ENCODE measurements at regions not wholly inside any gene's neighbourhood (a gene's known extent, or its start where the extent isn't known, plus 50 kb on each side); places are given as distances from the start of the nearest gene placed in this dataset.

DNA sequence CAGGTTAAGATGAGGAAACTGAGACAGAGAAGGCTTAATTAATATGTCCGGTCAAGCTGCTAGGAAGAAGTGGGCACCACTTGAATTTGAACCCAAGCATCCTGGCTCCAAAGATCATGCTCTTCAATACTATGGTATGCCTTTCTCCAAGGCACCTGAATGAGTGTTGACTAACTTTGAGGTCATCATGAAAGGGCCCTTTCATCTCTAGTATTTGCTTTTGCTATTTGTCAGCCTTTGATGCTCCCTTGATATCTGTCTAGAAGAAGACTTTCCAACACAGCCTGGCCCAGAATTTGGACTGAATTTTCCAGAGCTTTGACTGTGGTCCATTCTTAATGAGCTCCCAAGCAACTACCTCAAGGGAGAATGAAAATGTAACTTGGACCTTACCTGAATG lies 179.1 kb upstream of the DKK2 start:
- H3K9me3 ChIP-seq = no peaks in the 10 kb centered on the region
- no peak overlapping the region for H3K4me3 ChIP-seq
- H3K4me1 ChIP-seq = no peaks in the 10 kb centered on the region
- no peak overlapping the region for H3K27ac ChIP-seq
- no peaks in the 10 kb centered on the region for H3K27me3 ChIP-seq
- DNase-seq (no peak), ATAC-seq (no peak)
- no peaks in the 10 kb centered on the region for H3K36me3 ChIP-seq
- TF ChIP-seq, protein P1, sequence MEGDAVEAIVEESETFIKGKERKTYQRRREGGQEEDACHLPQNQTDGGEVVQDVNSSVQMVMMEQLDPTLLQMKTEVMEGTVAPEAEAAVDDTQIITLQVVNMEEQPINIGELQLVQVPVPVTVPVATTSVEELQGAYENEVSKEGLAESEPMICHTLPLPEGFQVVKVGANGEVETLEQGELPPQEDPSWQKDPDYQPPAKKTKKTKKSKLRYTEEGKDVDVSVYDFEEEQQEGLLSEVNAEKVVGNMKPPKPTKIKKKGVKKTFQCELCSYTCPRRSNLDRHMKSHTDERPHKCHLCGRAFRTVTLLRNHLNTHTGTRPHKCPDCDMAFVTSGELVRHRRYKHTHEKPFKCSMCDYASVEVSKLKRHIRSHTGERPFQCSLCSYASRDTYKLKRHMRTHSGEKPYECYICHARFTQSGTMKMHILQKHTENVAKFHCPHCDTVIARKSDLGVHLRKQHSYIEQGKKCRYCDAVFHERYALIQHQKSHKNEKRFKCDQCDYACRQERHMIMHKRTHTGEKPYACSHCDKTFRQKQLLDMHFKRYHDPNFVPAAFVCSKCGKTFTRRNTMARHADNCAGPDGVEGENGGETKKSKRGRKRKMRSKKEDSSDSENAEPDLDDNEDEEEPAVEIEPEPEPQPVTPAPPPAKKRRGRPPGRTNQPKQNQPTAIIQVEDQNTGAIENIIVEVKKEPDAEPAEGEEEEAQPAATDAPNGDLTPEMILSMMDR (IDR thresholded peaks at IDR 0.05) = no peak
- intact Hi-C loops (cut with DNase I) = no loop called here

DNA sequence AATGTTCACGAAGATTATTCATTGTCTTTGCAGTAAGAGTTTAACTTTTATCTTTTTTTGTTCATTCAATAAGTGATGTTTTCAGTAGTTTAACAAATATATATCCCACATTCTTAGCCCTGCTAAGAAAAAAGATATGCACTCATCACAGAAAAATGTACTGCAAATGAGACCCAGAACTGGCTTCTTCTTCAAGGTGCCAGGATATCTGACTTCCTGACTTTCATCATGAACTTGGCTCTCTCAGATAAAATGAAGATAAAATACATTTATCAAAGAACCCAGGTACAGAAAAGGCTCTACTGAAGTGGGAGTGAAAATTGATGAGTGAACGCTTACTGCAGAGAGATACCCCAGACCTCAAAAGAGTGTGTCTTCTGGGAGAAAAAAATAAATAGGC lies 177.8 kb upstream of the DKK2 start:
- DNase-seq (no peak), ATAC-seq (no peak)
- Histone ChIP-seq H3K36me3 (no peaks in the 10 kb centered on the region), H3K4me3 (no peak overlapping the region), H3K27me3 (no peaks in the 10 kb centered on the region), H3K9me3 (no peaks in the 10 kb centered on the region), H3K27ac (no peak overlapping the region), H3K4me1 (no peaks in the 10 kb centered on the region)
- TF ChIP-seq, protein P1 (IDR thresholded peaks at IDR 0.05) = no peak
- intact Hi-C loops (cut with DNase I) = no loop called here

DNA sequence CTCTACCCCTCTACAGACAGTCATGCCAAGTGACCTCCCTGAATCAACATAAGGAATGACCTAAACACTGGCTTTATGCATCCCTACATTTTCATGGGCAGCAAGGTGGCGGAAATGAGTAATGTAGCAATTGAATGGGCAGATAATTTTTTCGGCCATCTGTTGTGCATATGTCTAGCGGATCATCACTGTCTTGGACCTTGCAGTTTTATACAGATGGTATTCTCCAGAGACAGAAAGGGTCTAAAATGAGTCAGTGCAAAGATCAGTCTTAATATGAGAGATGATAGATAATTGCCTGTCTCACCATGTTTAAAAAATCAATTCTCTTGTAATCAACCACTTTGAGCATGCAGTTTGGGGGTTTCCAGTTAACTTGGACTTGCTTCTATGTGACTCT lies 177.3 kb upstream of the DKK2 start:
- no peaks in the 10 kb centered on the region for H3K9me3 ChIP-seq
- H3K36me3 ChIP-seq = no peaks in the 10 kb centered on the region
- TF ChIP-seq, protein P1 (IDR thresholded peaks at IDR 0.05) = no peak
- no peak overlapping the region for H3K4me3 ChIP-seq
- no peaks in the 10 kb centered on the region for H3K4me1 ChIP-seq
- ATAC-seq (no peak), DNase-seq (no peak)
- intact Hi-C loops (cut with DNase I) = no loop called here
- H3K27me3 ChIP-seq = no peaks in the 10 kb centered on the region
- H3K27ac ChIP-seq = no peak overlapping the region

DNA sequence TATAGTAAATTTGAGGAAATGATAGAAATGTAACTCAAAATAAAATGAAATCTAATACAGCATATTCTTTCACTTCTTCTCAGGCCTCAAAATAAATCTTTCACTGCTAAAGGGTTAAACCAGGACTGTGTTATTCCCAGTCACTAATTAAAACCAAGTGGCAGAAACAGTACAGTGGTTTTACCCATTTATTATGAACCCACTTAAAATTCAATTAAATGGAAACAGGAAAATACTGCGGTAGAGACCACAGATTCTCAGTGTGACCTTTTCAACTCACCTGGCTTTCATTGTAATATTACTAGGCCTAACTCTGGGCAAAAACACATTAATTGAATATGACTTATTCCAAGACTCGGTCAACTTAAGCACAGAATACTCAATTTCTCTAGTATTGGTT lies 176.5 kb upstream of the DKK2 start:
- intact Hi-C loops (cut with DNase I) = no loop called here
- no peak for ATAC-seq

DNA sequence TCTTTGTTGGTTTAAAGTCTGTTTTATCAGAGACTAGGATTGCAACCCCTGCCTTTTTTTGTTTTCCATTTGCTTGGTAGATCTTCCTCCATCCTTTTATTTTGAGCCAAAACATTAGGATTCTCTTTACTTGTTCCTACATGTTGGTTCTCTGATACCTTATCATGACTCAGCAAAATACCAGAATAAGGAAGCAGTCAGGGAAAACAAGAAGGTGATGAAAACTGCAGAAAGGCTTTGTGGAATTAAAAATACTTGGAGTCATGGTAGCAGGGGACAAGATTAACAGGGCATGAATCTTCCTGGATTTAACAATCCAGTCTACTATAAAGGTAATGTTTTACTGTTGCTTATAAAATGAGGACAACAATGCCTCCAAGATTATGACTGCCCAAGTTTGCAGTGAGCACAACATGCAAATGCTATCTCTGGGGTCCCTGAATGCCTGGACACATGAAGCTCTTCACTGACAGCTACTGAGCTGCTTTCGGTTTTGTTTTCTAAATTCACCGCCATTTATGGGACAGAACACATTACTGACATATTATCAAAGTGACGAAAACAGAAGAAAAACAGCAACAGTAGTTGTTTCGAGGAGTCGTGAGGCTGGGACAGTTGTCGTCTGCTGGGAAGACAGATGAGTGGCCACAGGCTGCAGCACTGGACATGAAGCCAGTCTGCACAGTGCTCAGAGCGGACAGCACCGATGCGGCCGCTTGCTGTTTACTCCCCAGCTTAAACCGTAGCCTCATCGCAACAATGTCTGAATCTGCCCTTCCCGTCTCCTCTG lies 174.5 kb upstream of the DKK2 start:
- Histone ChIP-seq H3K9me3 (no peaks in the 10 kb centered on the region), H3K27ac (no peak overlapping the region), H3K27me3 (no peaks in the 10 kb centered on the region), H3K4me3 (peak overlapping the region; percentile 11 to 17), H3K36me3 (no peaks in the 10 kb centered on the region), H3K4me1 (no peaks in the 10 kb centered on the region)
- ATAC-seq (peak; percentile 23), DNase-seq (peak in 3 of 4 donors; percentile 36 to 49 (median 40))
- intact Hi-C loops (cut with DNase I) = no loop called here
- TF ChIP-seq, protein P1 (IDR thresholded peaks at IDR 0.05) = no peak

More for the DNA sequence above, 176.5 kb upstream of the DKK2 start:
- TF ChIP-seq, protein P1 (IDR thresholded peaks at IDR 0.05) = no peak
- no peak for DNase-seq
- no peaks in the 10 kb centered on the region for H3K36me3 ChIP-seq
- H3K9me3 ChIP-seq = no peaks in the 10 kb centered on the region
- no peak overlapping the region for H3K27ac ChIP-seq
- no peaks in the 10 kb centered on the region for H3K4me1 ChIP-seq
- H3K27me3 ChIP-seq = no peaks in the 10 kb centered on the region
- no peak overlapping the region for H3K4me3 ChIP-seq
